Activated naive CD4-positive, alpha-beta T cell treated with anti-CD3 and anti-CD28 coated beads, Interleukin-2, amount 50 U/mL, for 72 hours (primary cell): ENCODE measurements at regions not wholly inside any gene's neighbourhood (a gene's known extent, or its start where the extent isn't known, plus 50 kb on each side); places are given as distances from the start of the nearest gene placed in this dataset.

Source experiments
- ATAC-seq, 2 donors: fragments of 150-1000 bp; cut with Tn5 transposase; 2 replicates each; pipeline ENCODE4 v1.10.0; 2021; ENCODE audit warnings: mild to moderate bottlenecking in 2 of 2, moderate library complexity in 2 of 2
- DNase-seq, 2 donors: peaks; one replicate each; pipeline ENCODE4 v3.0.0; 2021 to 2022; ENCODE audit warnings: low spot score in 2 of 2
- H3K27ac Mint-ChIP-seq, 2 donors: one replicate each; pipeline ENCODE4 v1.8.0; 2022; ENCODE audit warnings: mild to moderate bottlenecking in 2 of 2, mixed read lengths in 2 of 2
- H3K36me3 Mint-ChIP-seq, 2 donors: one replicate each; pipeline ENCODE4 v1.8.0; 2022; ENCODE audit warnings: mixed read lengths in 2 of 2
- H3K9me3 Mint-ChIP-seq, 2 donors: one replicate each; pipeline ENCODE4 v1.8.0; 2022; ENCODE audit warnings: mixed read lengths in 2 of 2

DNA sequence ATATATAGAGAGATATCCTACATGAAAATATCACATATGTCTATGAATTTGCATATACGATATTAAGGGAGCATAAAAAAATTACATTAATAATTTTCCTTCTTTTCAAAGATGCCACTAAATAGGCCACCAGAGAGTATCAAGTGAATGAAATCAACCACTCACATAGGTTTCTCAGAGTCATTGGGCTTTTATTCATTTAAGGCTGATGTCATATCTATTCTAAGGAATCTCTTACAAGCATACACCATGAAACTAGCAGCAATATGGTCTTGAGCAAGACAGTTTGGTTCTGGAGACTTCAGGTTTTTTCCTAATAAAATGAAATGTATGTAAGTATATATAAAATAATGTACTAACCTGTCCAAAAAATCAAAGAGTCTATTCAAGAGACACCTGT is 420.4 kb downstream of the PLA2G4A start:
- Mint-ChIP-seq H3K36me3 (peaks cover 0 to 11% of the 10 kb centered on the region in 2 donors), H3K27ac (no peak overlapping the region), H3K9me3 (peaks cover 3 to 9% of the 10 kb centered on the region in 2 donors)
- DNase-seq, result no peak
- no peak for ATAC-seq

DNA sequence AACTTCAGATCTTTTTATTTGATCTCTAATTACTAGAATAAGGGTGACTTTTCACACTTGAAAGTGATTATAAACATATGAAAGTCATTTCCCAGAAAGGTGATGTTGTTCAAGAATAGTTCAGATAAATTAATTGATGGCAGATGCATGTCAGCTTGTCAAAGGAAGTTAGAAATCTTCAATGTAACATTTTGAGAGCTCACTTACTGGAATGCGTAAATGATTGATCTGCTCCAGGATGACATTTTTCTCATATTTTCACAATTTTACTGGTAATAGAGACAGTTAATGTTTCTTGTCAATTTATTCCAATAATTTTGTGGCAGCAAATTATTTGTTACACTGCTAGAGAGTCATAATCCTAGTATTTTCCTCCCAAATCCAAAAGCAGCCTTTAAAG is 424.2 kb downstream of the PLA2G4A start:
- H3K27ac Mint-ChIP-seq, result no peak overlapping the region
- no peak for DNase-seq
- no peak for ATAC-seq
- H3K9me3 Mint-ChIP-seq, result no peaks in the 10 kb centered on the region
- no peaks in the 10 kb centered on the region for H3K36me3 Mint-ChIP-seq

DNA sequence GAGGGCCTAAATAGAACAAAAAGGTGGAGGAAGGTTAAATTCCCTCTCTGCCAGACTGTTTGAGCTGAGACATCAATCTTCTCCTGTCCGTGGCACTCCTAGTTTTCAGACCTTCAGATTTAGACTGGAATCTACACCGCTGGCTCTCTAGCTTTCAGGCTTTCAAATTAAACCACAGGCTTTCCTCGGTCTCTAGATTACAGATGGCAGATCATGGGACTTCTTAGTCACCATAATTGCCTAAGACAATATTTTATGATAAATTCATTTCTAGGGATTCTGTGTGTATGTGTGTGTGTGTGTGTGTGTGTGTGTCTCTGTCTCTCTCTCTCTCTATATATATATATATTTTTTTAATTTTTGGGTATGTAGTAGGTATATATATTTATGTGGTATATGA is 428.7 kb downstream of the PLA2G4A start:
- H3K9me3 Mint-ChIP-seq, result no peaks in the 10 kb centered on the region
- ATAC-seq (no peak), DNase-seq (no peak)
- no peaks in the 10 kb centered on the region for H3K36me3 Mint-ChIP-seq
- H3K27ac Mint-ChIP-seq, result no peak overlapping the region

DNA sequence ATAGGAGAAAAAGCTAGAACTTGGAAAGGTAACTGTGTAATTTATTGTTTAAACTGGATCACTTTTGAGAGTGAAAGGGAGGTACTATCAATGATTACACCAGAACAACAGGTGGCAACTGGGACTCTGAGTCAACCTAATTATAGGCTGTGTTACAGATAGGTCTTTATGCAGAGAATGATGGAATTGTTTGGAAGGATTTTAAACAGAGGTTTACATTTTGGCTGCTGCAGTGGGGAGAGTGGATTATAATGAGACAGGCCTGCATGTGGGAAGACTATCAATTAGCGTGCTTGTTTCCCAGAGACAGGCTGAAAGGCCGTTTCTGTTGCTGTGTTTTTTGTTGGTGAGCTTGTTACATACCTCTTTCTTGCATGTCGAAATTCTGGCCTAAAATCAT is 432.9 kb downstream of the PLA2G4A start:
- DNase-seq, result no peak
- H3K27ac Mint-ChIP-seq, result no peak overlapping the region
- no peaks in the 10 kb centered on the region for H3K9me3 Mint-ChIP-seq
- H3K36me3 Mint-ChIP-seq, result no peaks in the 10 kb centered on the region
- no peak for ATAC-seq

DNA sequence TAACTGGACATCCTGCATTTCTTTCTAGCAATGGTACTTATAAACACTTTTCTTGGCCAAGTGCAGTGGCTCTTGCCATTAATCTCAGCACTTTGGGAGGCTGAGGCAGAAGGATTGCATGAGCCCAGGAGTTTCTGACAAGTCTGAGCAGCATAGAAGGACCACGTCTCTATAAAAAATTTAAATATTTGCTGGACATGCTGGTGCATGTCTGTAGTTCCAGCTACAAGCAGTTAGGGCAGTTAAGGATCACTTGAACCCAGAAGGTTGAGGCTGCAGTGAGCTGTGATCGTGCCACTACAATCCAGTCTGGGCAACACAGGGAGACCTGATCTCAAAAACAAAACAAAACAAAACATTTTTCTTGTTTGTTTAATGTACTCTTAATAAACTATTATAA is 434.0 kb downstream of the PLA2G4A start:
- no peak for ATAC-seq
- no peak overlapping the region for H3K27ac Mint-ChIP-seq
- DNase-seq, result no peak
- H3K36me3 Mint-ChIP-seq, result no peaks in the 10 kb centered on the region
- no peaks in the 10 kb centered on the region for H3K9me3 Mint-ChIP-seq

DNA sequence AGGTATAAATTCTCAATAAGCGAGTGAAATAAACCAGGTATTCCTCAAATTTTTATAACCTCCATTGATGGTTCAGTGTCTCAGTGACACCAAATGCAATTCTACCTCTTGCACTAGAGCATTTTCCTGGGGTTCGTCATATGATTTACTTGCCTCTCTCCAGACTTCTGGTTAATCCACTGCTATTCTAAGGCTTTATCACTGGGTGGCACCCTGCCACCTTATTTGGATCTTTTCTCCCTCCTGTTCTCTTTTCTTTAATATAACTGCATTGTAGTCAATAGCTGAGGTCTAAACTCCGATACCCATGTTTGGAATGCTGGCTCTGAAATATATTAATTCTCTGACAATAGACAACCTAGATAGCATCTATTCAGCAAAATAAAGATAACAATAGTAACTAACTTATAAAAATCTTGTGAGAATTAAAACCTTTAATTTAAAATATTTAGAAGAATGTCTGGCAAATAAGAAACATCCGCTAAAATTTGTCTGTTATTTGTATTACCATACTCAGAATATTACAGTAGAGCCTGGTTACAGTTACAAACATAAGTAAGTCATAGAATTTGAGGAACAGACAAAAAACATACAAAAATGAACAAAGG is 436.4 kb downstream of the PLA2G4A start:
- DNase-seq, result no peak
- ATAC-seq, result no peak

DNA sequence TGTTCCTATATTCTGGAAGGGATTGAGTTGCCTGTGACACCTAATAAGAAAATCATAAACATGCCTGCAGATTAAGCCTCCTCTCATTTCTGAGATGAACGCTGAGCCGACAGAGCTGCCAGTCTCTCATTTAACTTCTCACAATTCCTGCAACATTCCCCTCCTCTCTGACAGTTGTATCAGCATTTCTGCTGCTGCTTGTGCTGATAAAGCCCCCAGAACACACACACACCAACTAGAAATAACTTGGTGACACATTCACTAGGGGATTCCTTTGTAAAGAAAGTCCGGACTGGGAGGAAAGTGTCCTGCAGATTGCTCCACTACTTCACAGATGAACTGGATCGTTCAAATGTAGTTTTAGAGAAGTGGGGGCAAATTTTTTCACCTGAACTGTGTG is 437.3 kb downstream of the PLA2G4A start:
- no peak for ATAC-seq
- Mint-ChIP-seq H3K27ac (no peak overlapping the region), H3K36me3 (no peaks in the 10 kb centered on the region)

More for the DNA sequence above, 436.4 kb downstream of the PLA2G4A start:
- no peaks in the 10 kb centered on the region for H3K9me3 Mint-ChIP-seq
- H3K36me3 Mint-ChIP-seq, result no peaks in the 10 kb centered on the region
- no peak overlapping the region for H3K27ac Mint-ChIP-seq

DNA sequence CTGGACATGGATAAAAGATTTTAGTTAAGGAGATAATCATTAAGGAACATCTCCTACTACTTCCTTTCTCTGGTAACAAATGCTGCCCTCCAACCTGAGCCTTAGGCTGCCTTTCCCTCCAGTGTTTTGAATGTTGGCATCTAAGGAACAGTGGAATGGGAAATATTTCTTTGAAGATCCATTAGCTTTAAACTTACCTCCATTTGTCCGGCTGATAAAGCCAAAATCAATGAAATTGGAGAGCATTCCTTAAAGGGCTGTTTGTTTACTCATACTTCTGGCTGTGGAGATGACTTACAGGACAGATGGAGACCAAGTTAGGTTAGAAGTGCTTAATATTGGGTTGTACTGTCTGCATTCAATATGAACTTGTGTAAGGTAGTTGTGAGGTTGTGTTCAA is 439.1 kb downstream of the PLA2G4A start:
- DNase-seq (no peak), ATAC-seq (no peak)
- Mint-ChIP-seq H3K36me3 (no peaks in the 10 kb centered on the region), H3K9me3 (no peaks in the 10 kb centered on the region), H3K27ac (no peak overlapping the region)

More for the DNA sequence above, 437.3 kb downstream of the PLA2G4A start:
- no peaks in the 10 kb centered on the region for H3K9me3 Mint-ChIP-seq
- DNase-seq, result no peak

DNA sequence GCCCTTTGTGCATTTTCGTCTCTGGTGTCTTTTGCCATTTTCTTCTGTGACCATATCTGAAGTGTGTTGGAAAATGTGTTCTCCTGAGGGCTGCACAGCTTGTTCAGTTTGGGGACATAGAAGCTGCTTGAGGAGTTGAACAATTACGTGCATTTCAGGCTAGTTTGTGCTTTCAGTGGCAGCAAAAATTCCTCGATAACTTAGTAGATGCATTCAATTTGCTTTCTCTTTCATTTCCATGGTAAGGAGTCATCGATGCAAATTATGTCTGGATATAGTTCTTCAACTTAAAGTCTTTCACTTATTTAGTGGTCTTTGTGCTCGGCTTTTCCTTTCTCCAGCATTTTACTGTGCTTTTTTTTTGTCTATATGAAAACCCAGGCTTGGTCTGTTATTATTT is 441.5 kb downstream of the PLA2G4A start:
- ATAC-seq (no peak), DNase-seq (no peak)
- Mint-ChIP-seq H3K9me3 (no peaks in the 10 kb centered on the region), H3K36me3 (no peaks in the 10 kb centered on the region), H3K27ac (no peak overlapping the region)

DNA sequence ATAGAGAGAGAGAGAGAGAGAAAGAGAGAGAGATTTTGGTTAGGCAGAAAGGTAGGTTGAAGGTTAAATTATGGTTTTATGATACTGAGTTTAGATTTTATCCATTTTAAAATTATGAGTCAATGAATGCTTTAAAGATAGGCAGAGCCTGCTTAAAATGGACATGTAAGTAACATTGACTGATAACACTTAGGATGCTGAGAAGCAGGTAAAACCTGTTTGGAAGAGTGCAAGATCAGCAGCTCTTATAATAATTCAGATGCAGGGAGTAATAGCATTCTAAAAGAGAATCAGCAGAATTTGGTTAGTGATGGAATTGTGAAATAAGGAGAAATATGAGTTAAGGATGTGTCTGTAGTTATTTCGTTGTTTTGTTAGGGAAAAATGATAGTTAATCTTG is 446.6 kb downstream of the PLA2G4A start:
- no peaks in the 10 kb centered on the region for H3K9me3 Mint-ChIP-seq

DNA sequence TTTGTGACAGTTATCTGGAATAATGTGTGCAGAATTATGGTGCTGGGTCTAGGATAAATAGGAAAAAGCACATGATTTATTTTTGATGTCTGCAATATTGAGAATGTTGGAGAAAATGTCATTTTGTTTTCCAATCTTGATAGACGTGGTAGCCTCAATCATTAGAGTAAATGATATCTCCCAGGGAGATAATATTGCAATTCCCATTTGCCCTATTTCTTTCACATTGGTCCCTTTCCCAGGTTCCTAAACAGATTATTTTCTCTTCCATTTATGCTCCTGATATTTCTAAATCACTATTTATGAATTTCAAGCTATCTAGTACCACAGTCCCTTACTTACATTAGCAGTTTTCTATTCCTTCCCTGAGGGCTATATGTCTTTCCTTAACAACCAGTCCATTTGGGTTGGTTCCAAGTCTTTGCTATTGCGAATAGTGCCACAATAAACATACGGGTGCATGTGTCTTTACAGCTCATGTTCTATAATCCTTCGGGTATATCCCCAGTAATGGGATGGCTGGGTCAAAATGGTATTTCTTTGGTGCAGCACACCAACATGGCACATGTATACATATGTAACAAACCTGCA is 447.3 kb downstream of the PLA2G4A start:
- H3K27ac Mint-ChIP-seq, result no peak overlapping the region
- no peak for DNase-seq
- no peaks in the 10 kb centered on the region for H3K36me3 Mint-ChIP-seq
- ATAC-seq, result no peak
- H3K9me3 Mint-ChIP-seq, result no peaks in the 10 kb centered on the region

More for the DNA sequence above, 446.6 kb downstream of the PLA2G4A start:
- Mint-ChIP-seq H3K36me3 (no peaks in the 10 kb centered on the region), H3K27ac (no peak overlapping the region)
- no peak for ATAC-seq
- DNase-seq, result no peak

DNA sequence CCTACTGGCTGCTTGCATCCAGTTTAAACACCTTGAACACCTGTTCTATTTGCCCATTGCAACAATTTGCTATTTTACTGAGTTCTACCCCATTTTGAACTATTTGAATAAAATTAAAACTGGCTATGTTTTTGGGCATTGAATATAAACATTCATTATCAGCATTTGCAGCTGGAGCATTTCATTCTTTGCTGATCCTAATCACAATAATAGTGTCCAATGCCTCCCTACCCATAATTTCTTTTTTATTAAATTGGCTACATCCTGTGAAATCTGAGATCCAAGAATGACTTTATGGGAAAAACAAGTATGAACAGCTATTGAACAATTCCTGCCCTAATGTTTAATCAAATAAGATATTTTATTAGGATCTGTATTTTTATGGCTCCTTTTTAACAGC is 447.9 kb downstream of the PLA2G4A start:
- no peak for DNase-seq
- Mint-ChIP-seq H3K27ac (no peak overlapping the region), H3K36me3 (no peaks in the 10 kb centered on the region), H3K9me3 (no peaks in the 10 kb centered on the region)
- no peak for ATAC-seq

DNA sequence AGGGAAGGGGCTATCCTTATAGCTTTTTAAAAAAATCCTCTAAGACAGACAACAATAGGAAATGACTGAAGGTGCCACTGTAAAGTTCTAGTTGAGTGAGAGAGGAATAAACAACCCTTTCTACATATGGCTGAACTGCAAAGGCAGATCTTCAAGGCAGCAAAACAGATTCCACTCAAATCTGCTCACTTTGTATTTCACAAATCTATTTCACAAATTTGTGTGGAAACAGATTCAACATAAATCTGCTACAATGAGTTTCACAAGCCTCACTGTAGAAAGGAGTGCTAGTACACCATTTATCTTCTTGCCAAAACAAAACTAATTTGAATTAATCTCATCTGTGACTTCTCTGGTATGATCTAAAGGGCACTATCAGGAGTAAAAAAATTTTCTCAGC is 451.3 kb downstream of the PLA2G4A start:
- ATAC-seq (no peak), DNase-seq (no peak)
- Mint-ChIP-seq H3K27ac (no peak overlapping the region), H3K9me3 (no peaks in the 10 kb centered on the region), H3K36me3 (no peaks in the 10 kb centered on the region)

DNA sequence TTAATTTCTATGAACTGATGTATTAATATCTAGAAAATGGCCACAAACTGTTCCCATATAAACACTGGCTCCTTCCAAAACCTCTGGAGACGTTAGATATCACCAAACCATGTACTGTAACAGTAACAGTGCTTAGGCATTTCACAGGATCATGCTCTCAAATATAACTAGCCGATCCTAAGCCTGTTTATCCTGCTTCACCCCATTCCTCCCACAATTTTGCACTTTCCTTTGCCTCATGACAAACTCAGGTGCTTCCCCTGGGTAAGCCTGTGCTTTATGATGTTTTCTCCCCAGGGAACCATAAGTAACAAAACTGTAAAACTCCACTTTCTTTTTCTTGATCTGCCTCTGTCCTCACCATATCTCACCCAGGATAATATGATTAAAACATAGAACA is 452.3 kb downstream of the PLA2G4A start:
- no peak overlapping the region for H3K27ac Mint-ChIP-seq
- DNase-seq (no peak), ATAC-seq (no peak)
- peaks cover 4% of the 10 kb centered on the region in 2 donors for H3K9me3 Mint-ChIP-seq
- H3K36me3 Mint-ChIP-seq, result no peaks in the 10 kb centered on the region

DNA sequence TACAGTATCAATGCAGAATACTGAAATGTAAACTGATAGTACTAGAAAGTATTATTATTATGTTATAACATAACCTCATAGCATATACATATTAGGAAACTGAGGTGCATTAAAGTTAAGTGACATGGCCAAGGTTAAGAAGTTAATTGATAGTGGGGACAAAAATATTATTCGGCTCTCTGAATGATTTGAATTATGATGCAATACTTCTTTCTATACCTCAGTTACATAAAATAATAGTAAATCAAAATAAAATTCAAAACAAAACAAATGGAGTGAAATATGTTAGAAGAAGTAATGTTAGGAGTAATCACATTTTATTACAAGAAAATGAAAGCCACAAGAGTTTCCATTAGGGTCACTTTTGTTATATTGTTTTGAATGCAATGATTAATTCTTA is 455.2 kb downstream of the PLA2G4A start:
- DNase-seq (no peak), ATAC-seq (no peak)
- Mint-ChIP-seq H3K9me3 (peaks cover 4 to 7% of the 10 kb centered on the region in 2 donors), H3K27ac (no peak overlapping the region), H3K36me3 (no peaks in the 10 kb centered on the region)

DNA sequence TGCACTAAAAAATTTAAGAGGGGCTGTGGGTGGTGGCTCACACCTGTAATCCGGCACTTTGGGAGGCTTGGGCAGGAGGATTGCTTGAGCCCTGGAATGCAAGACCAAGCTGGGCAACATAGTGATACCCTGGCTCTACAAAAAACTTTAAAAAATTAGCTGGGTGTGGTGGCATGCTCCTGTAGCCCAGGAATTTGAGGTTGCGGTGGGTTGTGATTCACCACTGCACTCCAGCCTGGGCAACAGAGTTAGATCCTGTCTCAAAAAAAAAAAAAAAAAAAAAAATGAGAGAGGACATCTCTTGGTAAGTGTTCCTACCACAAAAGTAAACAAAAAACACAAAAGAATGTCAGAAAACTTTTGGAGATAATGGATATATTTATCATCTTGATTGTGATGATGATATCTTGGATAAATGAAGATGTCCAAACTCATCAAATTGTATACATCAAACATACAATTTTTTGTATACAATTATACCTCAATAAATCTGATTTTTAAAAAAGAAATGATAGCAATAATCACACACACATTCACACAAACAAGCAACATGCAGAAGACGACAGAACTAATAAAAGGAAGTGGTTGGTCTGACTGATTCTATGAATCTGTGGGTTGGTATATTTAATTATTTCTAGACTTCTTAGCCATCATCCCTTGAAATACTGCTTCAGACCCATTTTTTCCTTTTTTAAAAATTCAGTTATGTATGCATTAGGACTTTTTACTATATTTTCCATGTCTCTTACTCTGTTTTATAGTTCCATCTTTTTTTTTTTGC is 465.9 kb downstream of the PLA2G4A start:
- H3K36me3 Mint-ChIP-seq, result peaks cover 0 to 4% of the 10 kb centered on the region in 2 donors
- DNase-seq (no peak), ATAC-seq (no peak)
- no peak overlapping the region for H3K27ac Mint-ChIP-seq
- H3K9me3 Mint-ChIP-seq, result peaks cover 0 to 12% of the 10 kb centered on the region in 2 donors

DNA sequence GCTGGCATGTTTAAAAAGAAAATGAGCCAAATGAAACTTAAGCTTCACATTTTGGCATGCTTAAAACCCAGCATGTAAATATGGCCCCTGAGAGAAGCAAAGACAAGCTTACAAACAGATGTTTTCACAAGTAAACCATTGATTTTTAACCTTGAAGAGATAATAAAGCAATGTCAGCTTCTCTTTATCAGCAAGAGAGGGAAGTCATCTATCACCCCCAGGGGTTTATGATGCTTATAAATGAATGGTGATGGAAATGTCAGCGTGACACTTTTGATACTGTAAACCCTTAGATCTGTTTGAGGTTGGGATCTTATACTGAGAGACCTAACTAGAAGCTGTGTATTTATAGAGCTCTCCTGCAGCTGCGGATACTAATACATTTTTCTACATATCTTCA is 471.3 kb downstream of the PLA2G4A start:
- DNase-seq (no peak), ATAC-seq (no peak)
- H3K9me3 Mint-ChIP-seq, result peaks cover 3 to 12% of the 10 kb centered on the region in 2 donors
- peaks cover 0 to 1% of the 10 kb centered on the region in 2 donors for H3K36me3 Mint-ChIP-seq
- no peak overlapping the region for H3K27ac Mint-ChIP-seq
